GM21737 (cell line): ENCODE measurements at regions not wholly inside any gene's neighbourhood (a gene's known extent, or its start where the extent isn't known, plus 50 kb on each side); places are given as distances from the start of the nearest gene placed in this dataset.

Experiments used
- ATAC-seq: cut with Tn5 transposase; IDR thresholded peaks from one replicate; pipeline ENCODE4 v1.9.1; 2021; ENCODE audit warnings: mild to moderate bottlenecking, moderate library complexity; ENCODE audit not compliant: unreplicated experiment

DNA sequence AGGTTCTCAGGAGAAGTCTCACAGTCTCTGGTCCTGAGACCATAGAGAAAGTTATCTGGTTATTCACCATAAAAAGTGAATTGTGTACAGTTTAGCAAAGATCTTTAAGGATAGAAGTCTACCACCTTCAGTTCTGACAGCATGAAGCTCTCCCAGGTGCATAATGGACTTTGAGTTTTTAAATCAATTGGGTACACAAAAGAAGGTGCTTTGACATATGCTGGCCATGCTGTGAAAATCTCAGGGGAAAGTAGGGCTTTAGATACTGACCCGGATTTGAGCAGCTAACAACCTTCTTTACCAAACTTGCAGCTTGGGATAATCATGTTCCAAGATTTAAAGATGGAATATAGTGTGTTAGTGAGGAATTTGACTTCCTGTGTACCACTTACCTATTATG is 264.2 kb downstream of the ZSWIM6 start:
- no peak for ATAC-seq

DNA sequence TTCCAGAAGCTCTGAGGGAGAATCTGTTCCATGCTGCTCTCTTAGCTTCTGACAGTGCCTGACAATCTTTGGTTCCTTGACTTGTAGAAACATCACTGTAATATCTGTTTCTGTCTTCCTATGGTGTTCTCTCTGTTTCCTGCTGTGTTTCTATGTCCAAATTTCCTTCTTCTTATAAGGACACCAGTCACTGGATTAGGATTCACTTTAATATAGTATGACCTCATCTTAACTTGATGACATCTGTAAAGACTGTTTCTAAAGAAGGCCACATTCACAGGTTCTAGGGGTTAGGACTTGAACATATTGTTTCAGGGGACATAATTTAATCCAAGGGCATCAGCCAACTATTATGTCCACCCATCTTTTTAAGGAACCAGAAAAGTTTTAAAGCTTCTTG is 265.6 kb downstream of the ZSWIM6 start:
- ATAC-seq: no peak

DNA sequence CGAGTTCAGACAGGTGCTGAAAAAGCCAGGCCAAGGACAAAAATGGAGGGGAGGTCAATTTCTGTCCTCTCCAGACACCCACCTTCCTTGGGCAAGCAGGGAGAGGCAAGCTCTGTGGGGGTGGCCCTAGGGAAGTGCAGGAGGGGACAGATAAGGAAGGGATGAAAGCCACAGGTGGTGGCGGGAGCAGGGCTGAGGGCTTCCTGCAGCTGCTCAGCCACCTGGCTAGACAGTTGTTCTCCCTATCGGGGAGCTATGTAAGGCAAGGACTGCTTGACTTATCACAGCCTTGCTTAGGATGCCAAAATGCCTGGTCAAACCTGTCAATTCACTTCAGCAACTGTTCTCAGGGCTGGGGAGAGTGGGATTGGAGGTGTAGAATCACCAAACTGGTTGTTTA is 266.1 kb downstream of the ZSWIM6 start:
- no peak for ATAC-seq

DNA sequence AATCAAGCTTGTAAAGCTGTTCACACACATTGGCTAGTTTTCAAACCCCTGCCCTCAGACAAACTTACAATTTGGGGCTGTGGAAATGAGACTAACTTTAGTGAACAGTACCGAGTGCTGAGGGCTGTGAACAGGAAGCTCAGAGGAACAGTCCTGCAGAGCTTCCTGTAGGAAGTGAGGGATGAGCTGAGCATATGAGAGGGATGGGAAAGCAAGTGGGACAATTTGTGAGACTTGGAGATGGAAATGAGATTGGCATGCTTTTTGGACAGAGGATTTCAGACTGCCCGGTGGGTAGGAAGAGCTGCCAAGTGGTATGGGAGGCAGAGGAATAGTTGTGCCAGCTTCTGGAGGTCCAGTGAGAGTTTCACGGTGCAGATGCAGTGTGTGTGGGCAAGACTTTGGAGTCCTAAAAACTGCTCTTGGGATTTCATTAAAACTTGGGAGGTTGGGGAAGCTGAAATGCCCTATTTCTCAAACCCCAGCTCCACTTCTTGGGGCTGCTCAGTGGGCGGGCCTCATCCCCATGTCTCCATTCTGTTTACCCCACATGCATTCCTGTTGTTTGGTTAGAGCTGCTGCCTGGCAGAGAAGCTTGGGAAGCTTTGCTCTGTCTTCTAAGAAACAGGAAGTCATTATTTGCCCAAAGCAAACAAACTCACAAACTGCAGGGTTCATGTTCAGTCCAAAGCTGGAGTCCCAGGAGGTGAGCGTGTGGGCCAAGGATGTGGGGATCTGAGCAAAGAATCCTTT is 267.5 kb downstream of the ZSWIM6 start:
- ATAC-seq: no peak

DNA sequence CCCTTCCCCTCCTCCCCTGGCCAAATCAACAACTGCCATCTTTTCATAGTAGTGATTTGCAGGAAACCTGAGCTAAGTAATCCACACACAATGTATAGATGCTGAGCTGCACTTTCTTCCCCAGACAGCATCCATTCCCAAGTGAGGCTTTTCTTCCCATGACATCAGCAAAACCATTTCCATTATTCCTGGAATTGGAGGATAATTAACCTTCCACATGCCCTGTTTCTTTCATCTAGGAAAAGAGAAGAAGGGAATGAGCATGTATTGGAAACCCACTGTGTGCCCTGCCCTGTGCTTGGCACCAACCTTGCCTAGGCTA is 268.0 kb downstream of the ZSWIM6 start:
- no peak for ATAC-seq

DNA sequence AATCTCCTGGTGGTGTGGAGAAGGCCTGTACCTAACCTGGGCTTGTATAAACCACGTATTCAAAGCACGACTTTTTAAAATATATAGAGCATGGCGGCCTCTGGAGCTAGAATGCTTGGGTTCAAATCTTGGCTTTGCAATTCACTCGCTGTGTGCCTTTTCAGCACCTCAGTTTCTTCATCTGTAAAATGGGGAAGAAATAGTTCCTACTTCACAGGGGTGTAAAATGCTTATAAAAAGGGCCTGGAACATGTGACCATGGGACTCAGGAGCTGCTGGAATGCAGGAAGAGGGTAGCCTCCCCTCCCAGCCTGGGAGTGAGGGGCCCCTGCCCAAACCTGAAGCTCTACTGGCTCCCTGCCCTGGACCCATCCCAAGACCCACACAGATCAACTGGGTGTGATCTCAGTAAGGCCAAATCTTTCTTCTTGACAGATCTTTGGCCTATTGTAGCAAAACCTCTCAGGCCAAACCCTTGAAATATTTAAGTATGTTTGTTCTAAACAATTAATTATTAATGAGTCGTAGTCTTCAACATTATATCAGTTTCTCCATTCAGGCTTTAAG is 269.0 kb downstream of the ZSWIM6 start:
- ATAC-seq: no peak

DNA sequence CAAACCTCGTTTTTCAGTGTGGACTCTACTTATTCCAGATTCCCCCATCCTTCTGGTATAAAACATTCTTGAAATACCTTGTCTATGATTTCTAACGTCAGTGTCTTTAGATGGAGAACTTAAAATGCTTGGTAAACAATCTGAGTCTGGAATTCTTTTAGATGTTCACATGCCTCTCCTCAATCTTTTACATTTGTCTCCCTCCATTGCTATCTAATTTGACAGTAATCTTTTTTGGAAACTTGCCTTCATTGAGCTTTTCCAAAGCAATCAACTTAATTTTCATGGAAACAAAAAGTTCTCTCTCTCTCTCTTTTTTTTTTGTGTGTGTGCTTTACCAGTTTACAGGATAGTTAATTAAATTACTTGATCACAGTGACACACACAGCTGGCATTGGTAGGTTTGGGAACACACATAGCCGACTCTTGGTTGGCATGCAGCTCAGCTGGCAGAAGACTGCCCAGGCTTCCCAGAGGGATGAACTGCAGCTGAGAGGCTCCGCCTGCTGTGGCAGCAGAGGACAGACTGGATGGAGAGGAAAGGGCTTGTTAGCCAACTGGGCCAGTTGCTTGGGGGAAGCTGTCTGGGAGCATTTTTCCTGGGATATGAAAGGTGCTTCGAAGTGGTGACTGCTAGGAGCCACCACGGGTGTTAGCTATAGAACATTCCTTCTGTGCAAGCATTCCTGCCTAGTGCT is 271.3 kb downstream of the ZSWIM6 start:
- ATAC-seq: no peak

DNA sequence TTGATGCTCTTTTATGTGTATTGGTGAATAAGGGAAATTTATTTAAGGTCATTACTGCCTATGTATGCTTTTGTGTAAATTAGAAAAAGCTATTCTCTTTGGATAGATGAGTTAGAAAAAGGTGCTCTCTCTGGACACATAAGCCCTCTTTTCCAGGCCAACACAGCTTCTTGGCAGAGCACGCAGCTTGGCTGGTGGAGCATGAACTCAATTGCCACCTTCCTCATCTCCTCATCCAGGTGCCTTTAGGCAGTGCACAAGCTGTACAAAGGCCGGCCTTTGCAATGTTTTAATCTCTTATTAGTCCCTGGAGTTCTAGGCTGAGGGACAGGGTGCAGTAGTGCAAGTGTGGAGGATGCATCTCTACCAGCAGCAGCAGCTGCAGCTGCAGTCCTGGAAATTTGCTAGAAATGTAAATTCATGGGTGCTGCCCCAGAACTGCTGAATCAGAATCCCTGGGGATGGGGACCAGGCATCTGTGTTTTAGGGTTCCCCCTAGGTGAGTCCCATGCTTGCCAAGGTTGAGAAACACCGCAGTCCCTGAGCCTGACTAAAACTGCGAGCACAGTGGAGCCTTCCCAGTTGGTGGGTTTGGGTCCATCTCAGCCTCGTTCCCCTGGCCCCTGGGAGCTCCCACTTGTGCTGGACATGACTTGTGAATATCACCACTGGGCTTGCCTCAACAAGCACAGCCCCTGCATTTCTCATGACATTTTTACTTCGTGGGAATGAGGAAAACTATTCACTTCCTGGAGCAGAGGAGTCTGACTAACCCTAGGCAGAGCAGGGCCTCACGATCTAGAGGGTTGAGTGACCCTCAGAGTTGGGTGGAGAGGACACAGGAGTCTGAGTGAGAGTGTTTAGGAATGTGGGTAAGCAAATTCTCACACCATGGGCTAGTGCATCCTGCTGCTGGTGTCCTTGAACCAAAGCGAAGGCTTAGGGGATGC is 272.3 kb downstream of the ZSWIM6 start:
- no peak for ATAC-seq

DNA sequence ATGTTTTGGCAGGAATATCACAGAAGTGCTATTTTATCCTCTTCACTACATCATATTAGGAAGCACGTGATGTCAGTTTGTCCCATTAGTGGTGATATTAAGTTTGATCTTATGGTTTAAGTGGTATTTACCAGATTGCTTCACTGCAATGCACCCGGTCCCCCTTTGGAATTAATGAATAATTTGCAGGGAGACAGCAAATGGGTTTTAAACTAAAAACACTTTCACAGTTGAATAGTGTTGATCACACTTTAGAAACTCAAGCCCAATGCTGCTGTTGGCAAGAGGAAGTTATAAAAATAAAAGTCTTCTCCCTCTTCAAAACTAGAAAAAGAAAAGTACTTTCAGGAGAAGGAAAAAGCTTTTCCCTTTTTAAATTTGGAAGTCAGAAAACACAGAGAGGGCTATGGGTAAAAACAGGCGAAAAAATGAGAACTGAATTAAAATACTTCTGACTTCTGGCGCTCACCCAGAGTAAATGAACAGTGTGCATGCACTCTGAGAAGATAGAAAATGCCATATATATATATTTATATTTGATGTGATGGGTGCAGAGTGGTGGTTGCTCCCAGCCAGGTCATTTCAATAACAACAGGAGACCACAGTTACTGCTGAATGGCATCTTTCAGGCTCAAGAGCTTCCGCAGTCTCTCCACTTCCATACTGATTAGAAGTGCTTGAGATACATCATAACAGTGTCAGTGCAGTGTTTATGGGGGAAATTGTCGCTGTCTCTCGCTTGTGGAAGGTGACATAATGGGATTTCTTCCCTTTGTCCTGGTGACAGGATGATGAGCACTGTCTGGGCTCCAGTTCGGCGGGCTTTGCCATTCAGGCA is 278.0 kb downstream of the ZSWIM6 start:
- ATAC-seq: no peak

DNA sequence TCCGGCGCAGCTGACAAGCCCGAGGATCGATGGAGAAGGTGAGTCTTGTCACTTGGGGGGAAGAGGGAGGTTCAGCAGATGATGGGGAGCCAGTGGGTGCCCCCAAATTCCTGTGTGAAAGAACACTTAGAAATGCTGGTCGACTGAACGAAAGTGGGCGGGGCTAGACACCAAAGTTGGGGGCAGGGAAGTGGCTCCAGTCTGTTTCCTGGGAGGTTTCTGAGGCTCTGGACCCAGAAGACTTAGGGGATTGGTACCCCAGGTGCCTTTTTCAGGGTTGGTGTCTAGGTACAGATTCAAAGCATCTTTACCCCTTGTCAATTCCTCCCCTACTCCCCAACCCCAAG is 278.6 kb downstream of the ZSWIM6 start:
- ATAC-seq: no peak

DNA sequence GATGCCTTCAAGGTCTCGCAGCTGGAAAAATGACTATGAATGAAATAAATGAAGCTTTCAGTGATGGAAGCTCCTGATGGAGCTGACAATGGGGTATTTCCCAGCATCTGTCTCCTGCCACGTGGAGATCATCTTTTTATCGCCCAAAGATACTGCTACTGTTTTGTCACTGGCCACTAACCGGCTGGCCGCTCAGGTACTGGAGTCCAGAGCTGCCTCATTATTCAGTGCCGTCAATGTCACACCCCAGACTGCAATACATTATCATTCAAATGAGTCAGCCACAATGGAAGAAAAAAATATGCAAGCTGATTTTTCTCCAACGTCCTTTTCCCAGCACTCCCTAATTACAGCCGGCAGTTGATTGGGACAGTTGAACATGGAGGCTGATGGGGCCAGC is 280.4 kb downstream of the ZSWIM6 start:
- no peak for ATAC-seq

DNA sequence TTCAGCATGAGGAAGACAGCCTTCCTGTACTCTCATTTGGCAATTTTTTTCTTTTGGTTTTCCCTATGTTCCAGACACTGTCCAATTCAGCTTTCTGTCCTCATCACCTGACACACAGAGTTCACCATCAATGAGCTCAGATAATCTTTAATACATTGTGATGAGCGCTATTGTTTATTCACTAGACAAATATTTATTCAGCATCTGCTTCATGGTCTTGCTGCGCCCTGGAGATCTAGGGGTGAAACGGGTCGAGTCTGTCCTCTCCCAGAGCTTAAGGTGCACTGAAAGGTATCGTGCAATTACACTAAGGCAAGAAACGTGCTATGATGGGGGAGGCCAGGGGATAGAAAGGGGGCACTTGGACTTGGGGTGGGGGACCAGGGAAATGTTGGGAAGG is 281.6 kb downstream of the ZSWIM6 start:
- ATAC-seq: no peak

GRCh38 chr5:61614606-61615005 is 282.5 kb downstream of the ZSWIM6 start:
- ATAC-seq: no peak

GRCh38 chr5:61617039-61617438 is 285.0 kb downstream of the ZSWIM6 start:
- no peak for ATAC-seq

GRCh38 chr5:61617995-61618525 is 286.0 kb downstream of the ZSWIM6 start:
- no peak for ATAC-seq

DNA sequence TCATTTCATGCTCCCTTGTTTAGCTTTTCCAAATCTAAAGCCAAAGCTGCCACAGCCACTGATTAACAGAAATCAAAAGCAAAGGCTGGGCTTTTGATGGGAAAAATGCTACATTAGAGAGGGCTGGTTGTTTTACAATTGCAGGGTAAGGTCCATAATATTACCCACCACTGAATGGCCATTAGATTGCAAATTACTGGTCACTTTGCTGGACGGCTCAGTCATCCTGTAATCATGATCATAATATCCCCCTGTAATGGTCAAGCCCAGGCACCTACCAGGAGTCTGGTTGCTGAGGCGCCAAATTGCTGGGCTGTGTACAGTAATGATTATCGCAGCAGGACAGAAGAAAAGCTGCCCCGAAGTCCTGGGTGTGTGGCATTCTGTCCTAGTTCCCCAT is 286.5 kb downstream of the ZSWIM6 start:
- ATAC-seq: no peak

- no peak for ATAC-seq
Measured at GRCh38 chr5:61619289-61619688, 287.2 kb downstream of the ZSWIM6 start.

DNA sequence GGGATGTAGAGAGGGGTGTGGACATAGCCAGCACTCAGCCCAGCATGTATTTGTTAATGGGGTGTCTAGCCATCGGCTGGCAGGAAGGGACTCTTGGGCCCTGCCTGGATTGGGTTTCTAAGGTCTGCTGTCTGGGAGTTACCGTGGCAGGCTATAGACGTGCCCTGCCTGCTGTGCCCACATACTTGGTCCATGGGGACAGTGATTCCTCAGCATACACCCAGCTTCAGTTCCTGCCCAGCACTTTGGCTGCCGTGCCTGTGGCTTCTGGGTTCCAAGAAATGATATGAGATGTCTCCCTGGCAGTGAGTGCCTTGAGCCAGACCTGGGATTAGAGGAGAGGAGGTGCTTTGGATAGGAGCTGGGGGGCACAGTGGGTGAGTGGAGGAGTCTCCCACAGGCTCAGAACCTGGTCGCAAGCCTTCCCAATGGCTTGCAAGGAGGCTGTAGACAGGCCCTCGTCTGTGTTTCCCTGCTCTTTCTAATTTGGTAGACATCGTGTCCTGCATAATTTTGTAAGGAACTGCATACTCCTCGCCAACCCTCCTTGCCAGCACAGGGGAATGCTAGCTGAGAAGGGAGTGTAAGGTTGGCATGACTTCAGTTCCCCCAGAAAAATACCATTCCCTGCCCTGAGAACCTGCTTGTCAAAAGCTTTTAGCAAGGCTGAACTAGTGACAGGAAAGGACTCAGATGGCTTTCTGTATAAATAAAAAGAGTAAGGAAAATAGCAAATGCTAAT is 287.9 kb downstream of the ZSWIM6 start:
- ATAC-seq: no peak

- ATAC-seq: no peak
Measured at GRCh38 chr5:61620699-61621182, 288.7 kb downstream of the ZSWIM6 start.
